ENCODE measurements at regions not wholly inside any gene's neighbourhood (a gene's known extent, or its start where the extent isn't known, plus 50 kb on each side); places are given as distances from the start of the nearest gene placed in this dataset.
"Not testable (repeated sequence)": the region's sequence is repeated elsewhere in the genome, so short reads cannot be mapped to it uniquely, and the experiment has no call there.

DNA sequence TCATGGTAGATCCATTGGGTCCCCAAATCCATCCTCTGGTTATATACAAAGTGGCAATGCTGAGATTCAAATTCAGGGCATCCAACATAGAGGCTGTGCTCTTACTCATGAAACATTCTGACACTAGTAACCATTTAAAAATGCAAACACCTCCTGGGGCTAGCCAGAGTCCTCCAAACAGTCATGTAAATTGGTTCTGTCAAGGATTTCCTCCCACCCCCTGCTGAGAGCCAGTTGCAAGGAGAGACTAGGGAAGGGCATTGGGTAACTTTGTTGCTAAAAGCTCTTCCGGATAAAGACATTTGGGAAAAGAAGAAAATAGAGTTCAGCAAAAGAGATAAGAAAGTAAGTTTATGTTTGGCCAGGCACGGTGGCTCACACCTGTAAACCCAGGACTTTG lies 58.3 kb downstream of the ART5 start:
- intact Hi-C loops (cut with micrococcal nuclease; ENCODE audit: unreplicated experiment); CTCF ChIA-PET; DNase-seq; H3K9me3 Mint-ChIP-seq (ENCODE audit: low read depth, unreplicated experiment); H3K27ac Mint-ChIP-seq (ENCODE audit: unreplicated experiment); BruUV-seq (replicated peaks); H3K4me3 Mint-ChIP-seq (ENCODE audit: low read depth, unreplicated experiment): not testable (repeated sequence)
- peaks cover 93% of the 10 kb centered on the region for H3K27me3 Mint-ChIP-seq (ENCODE audit: unreplicated experiment)
- peaks cover 14% of the 10 kb centered on the region for H3K4me1 Mint-ChIP-seq (ENCODE audit: low read depth, unreplicated experiment)
- H3K36me3 Mint-ChIP-seq (ENCODE audit: insufficient read depth, unreplicated experiment): peaks cover 11% of the 10 kb centered on the region

DNA sequence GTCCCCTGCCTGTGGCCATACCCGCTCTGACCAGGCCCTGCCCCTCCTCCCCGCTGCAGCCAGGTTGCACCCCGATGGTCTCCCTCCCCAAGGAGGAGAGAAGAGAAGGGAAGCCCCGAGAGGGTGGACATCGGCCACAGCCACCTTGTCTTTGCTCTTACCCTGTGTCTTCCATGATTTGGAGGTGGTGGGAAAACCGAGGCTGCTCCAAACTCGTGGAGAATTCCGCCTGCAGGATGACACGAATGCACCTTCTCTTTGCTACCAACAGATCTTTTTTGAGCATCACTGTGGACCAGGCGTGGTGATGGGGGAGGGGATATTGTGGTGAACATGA lies 60.4 kb downstream of the ART5 start:
- intact Hi-C loops (cut with micrococcal nuclease; ENCODE audit: unreplicated experiment); DNase-seq; BruUV-seq (replicated peaks); H3K9me3 Mint-ChIP-seq (ENCODE audit: low read depth, unreplicated experiment); H3K27ac Mint-ChIP-seq (ENCODE audit: unreplicated experiment): not testable (repeated sequence)
- peaks cover 98% of the 10 kb centered on the region for H3K27me3 Mint-ChIP-seq (ENCODE audit: unreplicated experiment)
- peaks cover 14% of the 10 kb centered on the region for H3K4me1 Mint-ChIP-seq (ENCODE audit: low read depth, unreplicated experiment)
- peak overlapping the region; percentile 65 for H3K4me3 Mint-ChIP-seq (ENCODE audit: low read depth, unreplicated experiment)
- peaks cover 11% of the 10 kb centered on the region for H3K36me3 Mint-ChIP-seq (ENCODE audit: insufficient read depth, unreplicated experiment)
- CTCF ChIA-PET: interaction anchor here (1.4 kb wide), 1 partner anchor 104 kb away, joined by 4 read pairs; no protein-coding TSS in a partner anchor

DNA sequence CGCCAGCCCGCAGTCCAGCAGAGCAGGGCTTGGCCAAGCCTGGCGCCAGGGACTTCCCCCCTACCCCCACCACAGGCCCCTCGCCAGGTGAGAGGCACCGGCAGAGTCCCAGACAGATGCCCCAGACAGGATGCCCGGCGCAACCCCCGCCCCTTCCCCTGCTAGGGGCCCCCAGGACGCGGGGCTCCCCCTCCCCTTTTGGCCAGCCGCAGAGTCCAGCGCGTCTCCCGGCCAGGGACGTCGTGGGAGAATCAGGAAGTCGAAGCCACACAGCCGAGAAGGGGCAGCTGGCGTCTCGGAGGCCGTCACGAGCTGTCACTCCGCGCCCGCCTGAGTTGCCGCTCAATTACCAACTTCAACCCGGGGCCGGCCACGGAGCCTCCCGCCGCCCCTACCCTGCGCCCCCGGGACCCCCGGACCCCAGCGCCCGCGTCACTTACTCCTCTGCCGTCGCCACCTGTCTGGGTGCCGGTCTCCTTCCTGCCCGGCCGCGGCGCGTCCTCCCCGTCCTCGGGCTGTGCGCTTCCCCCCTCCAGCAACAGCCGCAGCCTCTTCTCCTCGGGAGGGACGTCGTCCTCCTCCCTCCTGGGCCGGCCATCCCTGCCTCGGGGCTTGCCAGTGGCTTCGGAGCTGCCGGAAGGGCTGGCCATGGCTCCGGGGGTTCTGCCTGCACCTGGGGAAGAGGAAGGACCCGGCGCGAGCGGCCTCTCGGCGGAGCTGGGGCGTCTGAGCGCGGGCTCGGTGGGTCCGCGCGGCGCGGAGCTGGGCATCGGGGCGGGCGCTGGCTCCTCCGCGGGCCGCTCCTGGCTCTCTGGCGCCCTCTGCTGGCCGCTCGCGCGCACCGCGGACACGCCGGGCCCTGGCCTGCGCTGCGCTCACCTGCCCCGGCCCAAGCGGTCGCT lies 61.1 kb downstream of the ART5 start:
- DNase-seq: peak; percentile 83

DNA sequence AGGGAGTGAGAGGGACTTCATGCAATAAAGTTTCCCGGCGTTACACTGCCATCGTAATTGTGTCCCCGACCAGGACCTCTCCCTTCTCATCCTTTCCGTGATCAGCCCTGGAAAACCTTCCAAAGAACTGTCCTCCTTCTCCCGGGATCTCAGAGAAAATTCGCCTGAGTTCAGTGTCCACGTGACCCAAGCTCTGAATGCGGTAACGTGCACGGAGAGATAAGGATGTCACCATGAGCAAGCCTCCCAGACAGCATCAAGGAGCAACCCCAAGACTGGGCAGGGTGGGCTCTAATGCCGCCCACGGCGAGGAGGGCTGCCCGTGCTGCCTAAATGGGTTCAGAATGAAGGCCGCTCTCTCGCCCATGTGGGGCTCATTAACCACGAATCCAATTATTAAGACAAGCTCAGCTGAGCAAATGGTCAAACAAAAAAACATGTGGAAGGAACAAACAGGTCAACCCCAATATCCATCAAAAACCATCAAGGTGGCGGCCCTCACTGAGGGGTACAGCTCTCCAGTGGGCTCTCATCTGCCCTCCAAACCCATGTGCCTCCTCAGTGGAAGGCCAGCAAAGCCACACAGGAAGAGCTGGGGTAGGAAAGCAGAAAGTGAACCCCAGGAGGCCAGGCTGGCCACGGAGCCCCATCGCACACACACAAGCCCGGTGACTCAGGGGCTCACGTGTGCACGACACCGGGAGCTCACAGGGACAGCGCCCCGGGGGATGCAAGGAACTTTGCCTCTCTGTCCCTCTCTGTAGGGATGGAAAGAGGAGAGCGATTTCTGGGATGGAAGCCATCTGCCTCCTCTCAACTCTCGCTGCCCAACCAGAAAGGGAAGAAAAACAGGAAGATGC lies 62.0 kb downstream of the ART5 start:
- CTCF ChIA-PET: interaction anchor here (1.4 kb wide), 1 partner anchor 103 kb away, joined by 4 read pairs; no protein-coding TSS in a partner anchor
- Mint-ChIP-seq H3K36me3 (ENCODE audit: insufficient read depth, unreplicated experiment) (peaks cover 11% of the 10 kb centered on the region), H3K4me1 (ENCODE audit: low read depth, unreplicated experiment) (peaks cover 14% of the 10 kb centered on the region), H3K27me3 (ENCODE audit: unreplicated experiment) (peaks cover 97% of the 10 kb centered on the region), H3K4me3 (ENCODE audit: low read depth, unreplicated experiment) (peak overlapping the region; percentile 65)
- DNase-seq; intact Hi-C loops (cut with micrococcal nuclease; ENCODE audit: unreplicated experiment); H3K9me3 Mint-ChIP-seq (ENCODE audit: low read depth, unreplicated experiment); H3K27ac Mint-ChIP-seq (ENCODE audit: unreplicated experiment); BruUV-seq (replicated peaks): not testable (repeated sequence)

More for the DNA sequence above, 61.1 kb downstream of the ART5 start:
- TF ChIP-seq, protein P1, sequence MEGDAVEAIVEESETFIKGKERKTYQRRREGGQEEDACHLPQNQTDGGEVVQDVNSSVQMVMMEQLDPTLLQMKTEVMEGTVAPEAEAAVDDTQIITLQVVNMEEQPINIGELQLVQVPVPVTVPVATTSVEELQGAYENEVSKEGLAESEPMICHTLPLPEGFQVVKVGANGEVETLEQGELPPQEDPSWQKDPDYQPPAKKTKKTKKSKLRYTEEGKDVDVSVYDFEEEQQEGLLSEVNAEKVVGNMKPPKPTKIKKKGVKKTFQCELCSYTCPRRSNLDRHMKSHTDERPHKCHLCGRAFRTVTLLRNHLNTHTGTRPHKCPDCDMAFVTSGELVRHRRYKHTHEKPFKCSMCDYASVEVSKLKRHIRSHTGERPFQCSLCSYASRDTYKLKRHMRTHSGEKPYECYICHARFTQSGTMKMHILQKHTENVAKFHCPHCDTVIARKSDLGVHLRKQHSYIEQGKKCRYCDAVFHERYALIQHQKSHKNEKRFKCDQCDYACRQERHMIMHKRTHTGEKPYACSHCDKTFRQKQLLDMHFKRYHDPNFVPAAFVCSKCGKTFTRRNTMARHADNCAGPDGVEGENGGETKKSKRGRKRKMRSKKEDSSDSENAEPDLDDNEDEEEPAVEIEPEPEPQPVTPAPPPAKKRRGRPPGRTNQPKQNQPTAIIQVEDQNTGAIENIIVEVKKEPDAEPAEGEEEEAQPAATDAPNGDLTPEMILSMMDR (IDR thresholded peaks at IDR 0.05; ENCODE audit: unreplicated experiment): peak; percentile 85
- peak overlapping the region; percentile 65 for H3K4me3 Mint-ChIP-seq (ENCODE audit: low read depth, unreplicated experiment)
- peaks cover 98% of the 10 kb centered on the region for H3K27me3 Mint-ChIP-seq (ENCODE audit: unreplicated experiment)
- CTCF ChIA-PET: interaction anchor here (1.4 kb wide), 1 partner anchor 104 kb away, joined by 4 read pairs; no protein-coding TSS in a partner anchor
- H3K27ac Mint-ChIP-seq (ENCODE audit: unreplicated experiment); intact Hi-C loops (cut with micrococcal nuclease; ENCODE audit: unreplicated experiment); H3K9me3 Mint-ChIP-seq (ENCODE audit: low read depth, unreplicated experiment); BruUV-seq (replicated peaks): not testable (repeated sequence)
- H3K4me1 Mint-ChIP-seq (ENCODE audit: low read depth, unreplicated experiment): peaks cover 14% of the 10 kb centered on the region
- H3K36me3 Mint-ChIP-seq (ENCODE audit: insufficient read depth, unreplicated experiment): peaks cover 11% of the 10 kb centered on the region

DNA sequence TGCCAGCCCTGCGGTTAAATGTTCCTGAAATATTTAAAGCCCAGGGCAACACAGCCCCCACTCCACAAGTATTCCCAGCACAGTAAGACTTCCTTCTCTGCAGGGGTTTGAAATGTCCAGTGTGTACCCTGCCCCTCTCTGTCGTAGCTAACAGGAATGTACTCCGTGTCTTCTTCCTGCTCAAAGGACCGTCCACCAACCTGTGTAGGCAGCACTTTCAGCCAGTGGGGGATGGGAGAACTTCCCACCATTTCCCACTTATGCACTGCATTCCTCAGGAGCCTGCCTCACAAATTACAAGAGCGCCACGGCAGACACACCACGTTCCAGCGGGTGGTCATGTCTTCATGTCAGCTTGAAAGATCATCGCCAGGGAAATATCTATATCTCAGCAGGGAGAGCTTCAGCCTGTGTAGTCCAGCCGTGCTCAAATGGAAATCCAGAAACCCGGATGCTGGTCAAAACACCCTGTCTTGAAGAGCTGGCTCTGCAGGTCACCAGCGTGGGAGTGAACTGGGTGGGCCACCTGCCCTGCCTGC lies 65.7 kb downstream of the ART5 start:
- H3K4me1 Mint-ChIP-seq (ENCODE audit: low read depth, unreplicated experiment); DNase-seq; intact Hi-C loops (cut with micrococcal nuclease; ENCODE audit: unreplicated experiment); H3K9me3 Mint-ChIP-seq (ENCODE audit: low read depth, unreplicated experiment); H3K4me3 Mint-ChIP-seq (ENCODE audit: low read depth, unreplicated experiment); H3K27ac Mint-ChIP-seq (ENCODE audit: unreplicated experiment); CTCF ChIA-PET; BruUV-seq (replicated peaks); H3K36me3 Mint-ChIP-seq (ENCODE audit: insufficient read depth, unreplicated experiment): not testable (repeated sequence)
- H3K27me3 Mint-ChIP-seq (ENCODE audit: unreplicated experiment): peaks cover 66% of the 10 kb centered on the region

DNA sequence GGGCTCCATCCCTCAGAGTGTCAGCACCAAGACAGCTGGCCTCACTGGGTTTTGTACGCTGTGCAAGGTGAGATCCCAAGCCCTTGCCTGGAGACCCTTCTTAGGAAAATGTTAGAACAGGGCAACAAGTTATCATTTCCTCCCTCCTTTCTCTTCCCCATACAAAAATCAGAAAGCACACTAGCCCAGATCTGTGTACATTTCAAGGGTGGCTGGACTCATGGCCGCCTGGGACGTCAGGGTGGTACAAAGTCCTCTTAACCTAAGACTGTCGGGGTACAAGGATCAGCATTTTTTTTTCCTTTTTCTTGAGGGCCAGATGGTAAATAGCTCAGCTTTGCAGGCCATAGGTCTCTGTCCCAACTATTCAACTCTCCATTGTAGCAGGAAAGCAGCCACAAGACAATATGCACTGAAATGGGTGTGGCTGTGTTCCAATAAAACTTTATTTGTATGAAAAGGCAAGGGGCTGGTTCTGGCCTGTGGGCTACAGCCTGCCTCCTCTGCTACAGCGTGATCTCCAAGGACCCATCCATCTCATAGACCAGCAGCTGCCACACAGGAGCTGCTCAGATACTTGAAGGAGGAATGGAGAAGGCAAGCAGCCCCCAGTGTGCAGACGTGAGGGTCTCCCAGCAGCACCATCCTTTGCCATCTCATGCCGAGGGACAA lies 68.7 kb downstream of the ART5 start:
- peaks cover 66% of the 10 kb centered on the region for H3K27me3 Mint-ChIP-seq (ENCODE audit: unreplicated experiment)
- H3K36me3 Mint-ChIP-seq (ENCODE audit: insufficient read depth, unreplicated experiment); H3K27ac Mint-ChIP-seq (ENCODE audit: unreplicated experiment); H3K9me3 Mint-ChIP-seq (ENCODE audit: low read depth, unreplicated experiment); BruUV-seq (replicated peaks); H3K4me3 Mint-ChIP-seq (ENCODE audit: low read depth, unreplicated experiment); H3K4me1 Mint-ChIP-seq (ENCODE audit: low read depth, unreplicated experiment); intact Hi-C loops (cut with micrococcal nuclease; ENCODE audit: unreplicated experiment); CTCF ChIA-PET; DNase-seq: not testable (repeated sequence)

DNA sequence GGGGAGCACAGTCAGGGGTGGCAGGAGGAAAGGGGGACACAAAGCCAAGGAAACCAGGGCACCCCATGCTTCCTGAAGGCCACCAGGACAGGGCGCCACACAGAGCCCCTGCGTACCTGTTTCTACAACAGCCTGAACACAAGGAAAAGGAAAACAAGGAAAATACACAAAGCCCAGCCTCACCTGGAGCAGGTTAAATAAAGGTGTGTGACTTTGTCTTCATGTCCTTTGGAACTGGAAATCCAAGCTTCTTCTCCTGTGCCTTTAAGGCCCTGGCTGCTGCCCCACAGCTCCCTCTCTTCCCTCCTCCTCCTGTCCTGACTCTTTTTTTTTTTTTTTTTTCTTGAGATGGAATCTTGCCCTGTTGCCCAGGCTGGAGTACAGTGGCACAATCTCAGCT lies 70.0 kb downstream of the ART5 start:
- CTCF ChIA-PET: interaction anchor here (0.7 kb wide), 1 partner anchor 931 kb away, joined by 3 read pairs; no protein-coding TSS in a partner anchor

DNA sequence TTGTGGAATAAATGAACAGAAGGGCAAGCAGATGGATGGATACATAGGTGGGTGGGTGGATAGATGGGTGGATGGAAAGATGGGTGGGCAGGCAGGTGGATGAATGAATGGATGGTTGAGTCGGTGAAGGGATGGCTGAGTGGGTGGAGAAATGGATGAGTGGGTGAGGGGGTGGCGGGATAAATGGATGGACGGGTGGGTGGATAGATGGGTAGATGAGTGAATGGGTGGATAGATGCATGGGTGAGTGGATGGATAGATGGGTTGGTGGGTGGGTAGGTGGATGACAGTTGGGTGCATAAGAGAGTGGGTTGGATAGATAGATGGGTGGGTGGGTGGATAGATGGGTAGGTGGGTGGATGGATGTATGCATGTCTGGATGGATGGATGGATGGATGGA lies 76.0 kb downstream of the ART5 start:
- intact Hi-C loops (cut with micrococcal nuclease; ENCODE audit: unreplicated experiment); H3K36me3 Mint-ChIP-seq (ENCODE audit: insufficient read depth, unreplicated experiment); H3K4me1 Mint-ChIP-seq (ENCODE audit: low read depth, unreplicated experiment); H3K27ac Mint-ChIP-seq (ENCODE audit: unreplicated experiment); CTCF ChIA-PET; H3K9me3 Mint-ChIP-seq (ENCODE audit: low read depth, unreplicated experiment); BruUV-seq (replicated peaks); DNase-seq; H3K4me3 Mint-ChIP-seq (ENCODE audit: low read depth, unreplicated experiment): not testable (repeated sequence)
- H3K27me3 Mint-ChIP-seq (ENCODE audit: unreplicated experiment): peaks cover 74% of the 10 kb centered on the region

More for the DNA sequence above, 70.0 kb downstream of the ART5 start:
- H3K27ac Mint-ChIP-seq (ENCODE audit: unreplicated experiment); DNase-seq; BruUV-seq (replicated peaks); H3K36me3 Mint-ChIP-seq (ENCODE audit: insufficient read depth, unreplicated experiment); intact Hi-C loops (cut with micrococcal nuclease; ENCODE audit: unreplicated experiment); H3K4me3 Mint-ChIP-seq (ENCODE audit: low read depth, unreplicated experiment); H3K9me3 Mint-ChIP-seq (ENCODE audit: low read depth, unreplicated experiment); H3K4me1 Mint-ChIP-seq (ENCODE audit: low read depth, unreplicated experiment): not testable (repeated sequence)
- H3K27me3 Mint-ChIP-seq (ENCODE audit: unreplicated experiment): peaks cover 68% of the 10 kb centered on the region
